H9 (cell line): ENCODE measurements at regions not wholly inside any gene's neighbourhood (a gene's known extent, or its start where the extent isn't known, plus 50 kb on each side); places are given as distances from the start of the nearest gene placed in this dataset.

Source experiments
- DNase-seq: peaks from one replicate; pipeline ENCODE4 v3.0.0-alpha.2; 2017
- H2AFZ ChIP-seq: one replicate; pipeline ENCODE4 v1.6.1; 2013; ENCODE audit warnings: mild to moderate bottlenecking, low read length, control low read depth, moderate library complexity
- H2AK5ac ChIP-seq: 2 replicates; pipeline ENCODE4 v1.6.1; 2013; ENCODE audit warnings: low read length, control low read depth, mixed read lengths; ENCODE audit not compliant: insufficient read length
- H2BK120ac ChIP-seq: one replicate; pipeline ENCODE4 v1.6.1; 2013; ENCODE audit warnings: low read depth, mild to moderate bottlenecking, low read length, control low read depth, inconsistent platforms; ENCODE audit not compliant: poor library complexity, severe bottlenecking
- H2BK12ac ChIP-seq: 2 replicates; pipeline ENCODE4 v1.6.1; 2013; ENCODE audit warnings: low read length, control low read depth, mixed read lengths, low read depth; ENCODE audit not compliant: insufficient read length
- H2BK15ac ChIP-seq: 2 replicates; pipeline ENCODE4 v1.6.1; 2013; ENCODE audit warnings: low read depth, low read length, control low read depth
- H2BK20ac ChIP-seq: one replicate; pipeline ENCODE4 v1.6.1; 2013; ENCODE audit warnings: low read depth, mild to moderate bottlenecking, low read length, control low read depth, inconsistent platforms; ENCODE audit not compliant: poor library complexity, severe bottlenecking
- H2BK5ac ChIP-seq: 2 replicates; pipeline ENCODE4 v1.6.1; 2013; ENCODE audit warnings: low read length, control low read depth, mixed read lengths; ENCODE audit not compliant: insufficient read length
- H3K14ac ChIP-seq: 2 replicates; pipeline ENCODE4 v1.6.1; 2013; ENCODE audit warnings: low read length, control low read depth; ENCODE audit not compliant: insufficient read depth
- H3K18ac ChIP-seq: 2 replicates; pipeline ENCODE4 v1.6.1; 2013; ENCODE audit warnings: low read depth, mild to moderate bottlenecking, mixed read lengths, low read length, control low read depth; ENCODE audit not compliant: insufficient read length
- H3K23ac ChIP-seq: 2 replicates; pipeline ENCODE4 v1.6.1; 2013; ENCODE audit warnings: low read length, control low read depth, mixed read lengths, low read depth; ENCODE audit not compliant: insufficient read length
- H3K23me2 ChIP-seq: 2 replicates; pipeline ENCODE4 v1.6.1; 2013; ENCODE audit warnings: low read depth, mild to moderate bottlenecking, mixed read lengths, low read length, control low read depth; ENCODE audit not compliant: insufficient read length, poor library complexity, severe bottlenecking
- H3K27ac ChIP-seq: 2 replicates; pipeline ENCODE4 v1.5.1; 2013; ENCODE audit warnings: low read length, control low read depth, mixed read lengths, low read depth; ENCODE audit not compliant: insufficient read length
- H3K27me3 ChIP-seq: 2 replicates; pipeline ENCODE4 v1.6.1; 2013; ENCODE audit warnings: low read length, control low read depth, inconsistent platforms; ENCODE audit not compliant: insufficient read depth
- H3K4ac ChIP-seq: 2 replicates; pipeline ENCODE4 v1.6.1; 2013; ENCODE audit warnings: low read depth, mild to moderate bottlenecking, control low read depth, inconsistent platforms, low read length, moderate library complexity
- H3K4me1 ChIP-seq: 2 replicates; pipeline ENCODE4 v1.6.1; 2013; ENCODE audit warnings: low read length, control low read depth, inconsistent platforms; ENCODE audit not compliant: insufficient read depth
- H3K4me2 ChIP-seq: 2 replicates; pipeline ENCODE4 v1.6.1; 2013; ENCODE audit warnings: low read length, control low read depth, mixed read lengths; ENCODE audit not compliant: insufficient read length, insufficient read depth
- H3K56ac ChIP-seq: 2 replicates; pipeline ENCODE4 v1.6.1; 2013; ENCODE audit warnings: low read depth, mild to moderate bottlenecking, mixed read lengths, low read length, control low read depth; ENCODE audit not compliant: insufficient read length
- H3K79me1 ChIP-seq: 2 replicates; pipeline ENCODE4 v1.6.1; 2013; ENCODE audit warnings: low read depth, mild to moderate bottlenecking, moderate library complexity, low read length, control low read depth, inconsistent platforms; ENCODE audit not compliant: insufficient read depth, poor library complexity, severe bottlenecking
- H3K79me2 ChIP-seq: 2 replicates; pipeline ENCODE4 v1.6.1; 2013; ENCODE audit warnings: low read length, control low read depth, inconsistent platforms; ENCODE audit not compliant: insufficient read depth
- H3K9ac ChIP-seq: 2 replicates; pipeline ENCODE4 v1.6.1; 2013; ENCODE audit warnings: low read length, control low read depth, mixed read lengths; ENCODE audit not compliant: insufficient read length; ENCODE audit errors: extremely low read depth
- H3K9me3 ChIP-seq: one replicate; pipeline ENCODE4 v1.6.1; 2013; ENCODE audit warnings: low read depth, low read length, inconsistent platforms; ENCODE audit not compliant: control insufficient read depth
- H3T11ph ChIP-seq: one replicate; pipeline ENCODE4 v1.6.1; 2013; ENCODE audit warnings: mild to moderate bottlenecking, low read length, control low read depth, inconsistent platforms
- H4K20me1 ChIP-seq: one replicate; pipeline ENCODE4 v1.6.1; 2013; ENCODE audit not compliant: control insufficient read depth, insufficient read length, insufficient read depth
- H4K5ac ChIP-seq: 2 replicates; pipeline ENCODE4 v1.6.1; 2013; ENCODE audit warnings: low read depth, mild to moderate bottlenecking, mixed read lengths, low read length, control low read depth; ENCODE audit not compliant: insufficient read length
- H4K8ac ChIP-seq: replicated peaks from 2 replicates; pipeline ENCODE4 v1.6.1; 2013; ENCODE audit warnings: low read length, control low read depth, mixed read lengths, low read depth; ENCODE audit not compliant: insufficient read length
- H4K91ac ChIP-seq: 2 replicates; pipeline ENCODE4 v1.6.1; 2013; ENCODE audit warnings: low read depth, mild to moderate bottlenecking, moderate library complexity, mixed read lengths, low read length, control low read depth; ENCODE audit not compliant: insufficient read length
- H3K27ac Mint-ChIP-seq, 3 experiments: 2 replicates in 2 of 3; 3 replicates in 1 of 3; pipeline ENCODE4 v1.8.0; 2020 to 2021; ENCODE audit warnings: mixed read lengths in 3 of 3, mild to moderate bottlenecking in 1 of 3, moderate library complexity in 1 of 3
- H3K27me3 Mint-ChIP-seq: 2 replicates; pipeline ENCODE4 v1.8.0; 2021; ENCODE audit warnings: low read depth, mild to moderate bottlenecking, moderate library complexity, mixed read lengths
- H3K36me3 Mint-ChIP-seq, 3 experiments: 2 replicates in 2 of 3; 3 replicates in 1 of 3; pipeline ENCODE4 v1.8.0; 2020 to 2021; ENCODE audit warnings: low read depth in 3 of 3, mixed read lengths in 3 of 3; ENCODE audit not compliant: insufficient read depth in 1 of 3
- H3K4me1 Mint-ChIP-seq, 2 experiments: 2 replicates each; pipeline ENCODE4 v1.8.0; 2020; ENCODE audit warnings: mixed read lengths in 2 of 2
- H3K4me3 Mint-ChIP-seq, 2 experiments: 2 replicates in 1 of 2; 3 replicates in 1 of 2; pipeline ENCODE4 v1.8.0; 2020 to 2021; ENCODE audit warnings: mild to moderate bottlenecking in 2 of 2, mixed read lengths in 2 of 2, moderate library complexity in 1 of 2
- H3K9me3 Mint-ChIP-seq, 2 experiments: 2 replicates in 1 of 2; 3 replicates in 1 of 2; pipeline ENCODE4 v1.8.0; 2020; ENCODE audit warnings: mild to moderate bottlenecking in 2 of 2, mixed read lengths in 2 of 2, moderate library complexity in 1 of 2
- CTCF ChIP-seq: fragments of 200-600 bp; sonication (generic); conservative IDR thresholded peaks from 3 replicates; pipeline ENCODE4 v1.8.0; 2021; ENCODE audit warnings: antibody characterized with exemption, mild to moderate bottlenecking
- WGBS: extraction: QIAGEN DNeasy Blood & Tissue Kit; methylation state at CpG from one replicate; pipeline ENCODE4 v1.1.7; 2013; ENCODE audit warnings: missing lambda C conversion rate, low lambda C conversion rate, mixed read lengths; ENCODE audit not compliant: insufficient read length; ENCODE audit errors: extremely low coverage; 5-methylcytosine and 5-hydroxymethylcytosine counted together

GRCh38 chr6:156544046-156544445, 233.1 kb upstream of the ARID1B start:
- H4K8ac ChIP-seq: no peak overlapping the region
- no peak overlapping the region for H3K23ac ChIP-seq
- no peak overlapping the region for H2BK20ac ChIP-seq
- H3K18ac ChIP-seq: no peak overlapping the region
- H4K5ac ChIP-seq: no peak overlapping the region
- WGBS: no CpG with 5 or more reads among the region's 7 CpGs
- H3K9me3 ChIP-seq: no peaks in the 10 kb centered on the region
- no peak overlapping the region for H2AK5ac ChIP-seq
- Mint-ChIP-seq H3K36me3 (no peaks in the 10 kb centered on the region), H3K27me3 (no peaks in the 10 kb centered on the region), H3K9me3 (no peaks in the 10 kb centered on the region), H3K4me1 (peaks cover under 1 to 1% of the 10 kb centered on the region in 2 experiments; a peak in 3 of 4 replicates), H3K4me3 (no peak overlapping the region), H3K27ac (no peak overlapping the region)
- no peak for DNase-seq
- H3K14ac ChIP-seq: no peak overlapping the region
- no peak overlapping the region for H3K4me2 ChIP-seq
- H3K56ac ChIP-seq: no peak overlapping the region
- no peak overlapping the region for H2AFZ ChIP-seq
- H3K9ac ChIP-seq: no peak overlapping the region
- no peaks in the 10 kb centered on the region for H3K79me2 ChIP-seq
- no peaks in the 10 kb centered on the region for H3K23me2 ChIP-seq
- H4K91ac ChIP-seq: no peak overlapping the region
- H3K4ac ChIP-seq: no peak overlapping the region
- no peaks in the 10 kb centered on the region for H3K79me1 ChIP-seq
- H2BK120ac ChIP-seq: no peak overlapping the region
- H2BK5ac ChIP-seq: no peak overlapping the region
- no peak for TF ChIP-seq CTCF
- no peak overlapping the region for H3K27ac ChIP-seq
- no peak overlapping the region for H2BK15ac ChIP-seq
- H3T11ph ChIP-seq: no peak overlapping the region
- no peaks in the 10 kb centered on the region for H3K4me1 ChIP-seq
- H3K27me3 ChIP-seq: no peaks in the 10 kb centered on the region
- no peaks in the 10 kb centered on the region for H4K20me1 ChIP-seq
- no peak overlapping the region for H2BK12ac ChIP-seq
